Kidney epithelial cell (primary cell): ENCODE measurements at regions not wholly inside any gene's neighbourhood (a gene's known extent, or its start where the extent isn't known, plus 50 kb on each side); places are given as distances from the start of the nearest gene placed in this dataset.

Experiments
- DNase-seq: peaks from one replicate; pipeline ENCODE4 v3.0.0-alpha.2; 2010; ENCODE audit warnings: low read depth
- H3K27me3 ChIP-seq: 2 replicates; pipeline ENCODE4 v1.6.0; 2011; ENCODE audit warnings: low read length; ENCODE audit not compliant: control insufficient read depth, insufficient read depth
- H3K36me3 ChIP-seq: 2 replicates; pipeline ENCODE4 v1.5.1; 2011; ENCODE audit warnings: low read length; ENCODE audit not compliant: control insufficient read depth, insufficient read depth
- H3K4me3 ChIP-seq: 2 replicates; pipeline ENCODE4 v1.5.1; 2011; ENCODE audit warnings: low read depth, mild to moderate bottlenecking, control low read depth, low read length
- CTCF ChIP-seq: IDR thresholded peaks from 2 replicates; pipeline ENCODE4 v1.5.1; 2011; ENCODE audit warnings: mild to moderate bottlenecking, moderate library complexity, low read length, control low read depth, inconsistent platforms; ENCODE audit not compliant: insufficient read depth, poor library complexity, severe bottlenecking

- Histone ChIP-seq H3K36me3 (no peaks in the 10 kb centered on the region), H3K4me3 (no peak overlapping the region), H3K27me3 (no peaks in the 10 kb centered on the region)
- DNase-seq = no peak
- TF ChIP-seq CTCF = no peak
Observed at GRCh38 chr12:4059898-4060568, 186.8 kb upstream of the PARP11 start.

DNA sequence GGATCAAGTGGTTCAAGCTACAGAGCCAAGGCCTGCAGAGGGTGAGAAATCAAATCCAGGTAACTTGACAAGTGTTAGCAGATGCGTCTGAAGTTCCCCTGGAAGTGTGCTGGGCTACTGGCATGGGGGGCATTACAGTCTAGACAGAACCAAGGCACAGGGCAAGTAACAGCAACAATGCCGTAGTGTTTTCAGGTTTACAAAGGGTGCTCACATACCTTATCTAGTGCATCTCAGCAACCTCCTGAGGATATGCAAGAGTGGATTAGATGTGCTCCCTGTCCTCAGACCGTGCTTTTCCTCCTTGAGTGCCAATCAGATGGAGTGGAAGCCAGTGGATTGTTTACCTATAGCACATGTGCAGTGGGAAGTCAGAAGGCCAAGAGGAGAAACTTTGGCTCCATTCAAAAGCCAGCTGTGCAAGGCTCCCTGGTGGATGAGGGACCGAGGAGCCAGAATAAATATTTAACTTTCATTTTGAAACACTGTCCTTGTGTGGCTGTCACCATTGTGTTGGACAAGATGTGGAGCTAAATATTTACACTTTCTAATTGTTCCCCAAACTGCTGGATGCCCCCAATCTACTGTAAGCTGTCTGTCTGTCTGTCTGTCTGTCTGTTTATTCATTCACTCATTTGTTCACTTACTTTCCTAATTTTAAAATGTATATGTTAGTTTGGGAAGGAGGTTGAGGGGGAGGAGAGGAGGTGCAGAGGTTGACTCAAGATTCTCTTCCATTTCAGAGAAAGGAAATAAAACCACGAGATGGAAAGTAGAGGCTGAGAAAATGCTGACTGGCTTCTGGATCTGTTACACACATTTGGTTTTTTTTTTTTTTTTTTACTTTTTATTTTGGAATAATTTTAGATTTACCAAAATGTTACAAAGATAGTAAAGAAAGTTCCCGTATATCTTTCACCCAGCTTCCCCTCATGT is 184.0 kb upstream of the PARP11 start:
- H3K36me3 ChIP-seq = no peaks in the 10 kb centered on the region
- no peak for TF ChIP-seq CTCF
- no peak for DNase-seq
- no peak overlapping the region for H3K4me3 ChIP-seq
- H3K27me3 ChIP-seq = no peaks in the 10 kb centered on the region

DNA sequence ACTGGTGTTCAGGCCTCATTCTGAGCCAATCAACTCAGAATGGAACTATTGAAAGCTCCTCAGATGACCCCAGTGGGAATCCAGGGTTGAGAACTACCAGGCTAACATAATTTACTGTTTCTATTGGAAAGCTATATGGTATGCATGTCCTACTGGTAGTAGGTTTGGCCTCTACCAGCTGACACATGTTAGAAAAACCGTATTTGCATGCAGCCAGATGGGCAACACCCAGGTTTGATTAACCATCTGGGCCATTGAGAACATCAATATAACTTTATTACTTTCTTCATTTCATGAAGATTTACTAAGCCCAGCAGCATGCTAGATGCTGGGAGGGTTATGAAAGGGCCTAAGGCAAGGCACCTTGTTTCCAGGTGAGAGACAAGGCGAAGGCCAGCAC is 181.4 kb upstream of the PARP11 start:
- Histone ChIP-seq H3K36me3 (no peaks in the 10 kb centered on the region), H3K4me3 (no peak overlapping the region), H3K27me3 (no peaks in the 10 kb centered on the region)
- no peak for DNase-seq
- no peak for TF ChIP-seq CTCF

DNA sequence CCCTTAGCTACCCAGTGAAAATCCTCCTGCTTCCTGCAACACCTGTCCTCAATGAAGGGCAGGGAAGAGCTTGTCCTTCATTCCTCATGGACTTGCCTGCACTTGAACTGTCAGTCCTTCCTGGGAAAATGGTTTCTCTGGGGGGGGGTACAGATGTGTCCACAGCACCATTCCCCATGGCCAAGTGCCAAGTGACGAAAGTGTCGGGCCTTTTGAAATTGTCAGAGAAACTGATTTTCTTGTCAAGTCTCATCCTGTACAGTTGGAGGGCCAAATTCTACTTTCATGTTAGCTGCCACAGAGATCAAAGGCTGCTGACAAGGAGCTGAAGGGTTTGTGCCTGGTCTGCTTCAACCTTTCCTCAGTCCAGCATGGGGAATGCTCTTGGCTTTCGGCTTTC is 179.5 kb upstream of the PARP11 start:
- Histone ChIP-seq H3K36me3 (no peaks in the 10 kb centered on the region), H3K27me3 (no peaks in the 10 kb centered on the region), H3K4me3 (no peak overlapping the region)
- TF ChIP-seq CTCF = no peak
- DNase-seq = no peak

GRCh38 chr12:4051596-4051995 is 178.4 kb upstream of the PARP11 start:
- Histone ChIP-seq H3K36me3 (no peaks in the 10 kb centered on the region), H3K4me3 (no peak overlapping the region), H3K27me3 (no peaks in the 10 kb centered on the region)
- TF ChIP-seq CTCF = no peak
- no peak for DNase-seq
